HL-60 (cell line): ENCODE measurements at regions not wholly inside any gene's neighbourhood (a gene's known extent, or its start where the extent isn't known, plus 50 kb on each side); places are given as distances from the start of the nearest gene placed in this dataset.

ENCODE experiments used
- CTCF ChIP-seq: IDR thresholded peaks from one replicate; pipeline ENCODE4 v1.5.1; 2011; ENCODE audit warnings: low read length, control low read depth, inconsistent platforms; ENCODE audit not compliant: insufficient read depth
- REST ChIP-seq: IDR thresholded peaks from 2 replicates; pipeline ENCODE4 v1.6.1; 2012; ENCODE audit warnings: low read depth; ENCODE audit not compliant: insufficient replicate concordance
- SPI1 ChIP-seq: IDR thresholded peaks from 2 replicates; pipeline ENCODE4 v1.6.1; 2012; ENCODE audit warnings: low read depth, mild to moderate bottlenecking, borderline replicate concordance

GRCh38 chr11:93039531-93040240 lies 70.2 kb downstream of the MTNR1B start:
- TF ChIP-seq SPI1 (no peak), REST (no peak), CTCF (no peak)
